NCI-H1694 treated with DMSO at 0.1 percent for 48 hours (cell line): ENCODE measurements at regions not wholly inside any gene's neighbourhood (a gene's known extent, or its start where the extent isn't known, plus 50 kb on each side); places are given as distances from the start of the nearest gene placed in this dataset.

ENCODE experiments used
- DNase-seq: peaks from one replicate; lab custom pipeline; 2025; lab: John Stamatoyannopoulos, UW

GRCh38 chr2:7467782-7468447 lies 550.7 kb downstream of the RNF144A start:
- DNase-seq: no peak

- DNase-seq: no peak
Measured at GRCh38 chr2:7468448-7468828, 551.2 kb downstream of the RNF144A start.

GRCh38 chr2:7468955-7469354 lies 551.7 kb downstream of the RNF144A start:
- DNase-seq: no peak

GRCh38 chr2:7471185-7471584 lies 554.0 kb downstream of the RNF144A start:
- DNase-seq: no peak

- no peak for DNase-seq
Measured at GRCh38 chr2:7472465-7472864, 555.3 kb downstream of the RNF144A start.

GRCh38 chr2:7473135-7473771 lies 556.0 kb downstream of the RNF144A start:
- DNase-seq: no peak

GRCh38 chr2:7476371-7476770 lies 559.2 kb downstream of the RNF144A start:
- DNase-seq: no peak

GRCh38 chr2:7479603-7480002 lies 562.4 kb downstream of the RNF144A start:
- no peak for DNase-seq

GRCh38 chr2:7480431-7480830 lies 563.2 kb downstream of the RNF144A start:
- no peak for DNase-seq

- no peak for DNase-seq
Measured at GRCh38 chr2:7490672-7491071, 573.5 kb downstream of the RNF144A start.

GRCh38 chr2:7492719-7493118 lies 575.5 kb downstream of the RNF144A start:
- no peak for DNase-seq

GRCh38 chr2:7497178-7497577 lies 580.0 kb downstream of the RNF144A start:
- DNase-seq: peak; percentile 22

- no peak for DNase-seq
Measured at GRCh38 chr2:7499018-7499417, 581.8 kb downstream of the RNF144A start.

GRCh38 chr2:7502336-7502735 lies 585.1 kb downstream of the RNF144A start:
- DNase-seq: no peak

- DNase-seq: no peak
Measured at GRCh38 chr2:7508296-7508943, 591.2 kb downstream of the RNF144A start.

GRCh38 chr2:7510353-7510752 lies 593.1 kb downstream of the RNF144A start:
- no peak for DNase-seq

GRCh38 chr2:7513834-7514233 lies 596.6 kb downstream of the RNF144A start:
- no peak for DNase-seq

GRCh38 chr2:7515327-7515726 lies 598.1 kb downstream of the RNF144A start:
- no peak for DNase-seq

GRCh38 chr2:7516484-7517063 lies 599.4 kb downstream of the RNF144A start:
- DNase-seq: no peak

GRCh38 chr2:7517088-7517487 lies 599.9 kb downstream of the RNF144A start:
- no peak for DNase-seq

- no peak for DNase-seq
Measured at GRCh38 chr2:7517851-7518250, 600.6 kb downstream of the RNF144A start.

GRCh38 chr2:7523481-7524120 lies 606.4 kb downstream of the RNF144A start:
- DNase-seq: no peak

GRCh38 chr2:7524195-7524594 lies 607.0 kb downstream of the RNF144A start:
- DNase-seq: no peak
